Suprapubic skin (tissue), 4 donors: ENCODE measurements at regions not wholly inside any gene's neighbourhood (a gene's known extent, or its start where the extent isn't known, plus 50 kb on each side); places are given as distances from the start of the nearest gene placed in this dataset.
"Not testable (repeated sequence)": the region's sequence is repeated elsewhere in the genome, so short reads cannot be mapped to it uniquely, and the experiment has no call there.

Experiments
- DNase-seq, 2 donors: peaks; one replicate each; pipeline ENCODE4 v3.0.0-alpha.2; 2019; ENCODE audit warnings: low spot score in 2 of 2
- H3K27ac ChIP-seq: fragments of 200-600 bp; sonication (generic); one replicate; pipeline ENCODE4 v1.5.1; 2019
- H3K27me3 ChIP-seq: fragments of 200-600 bp; sonication (generic); one replicate; pipeline ENCODE4 v1.5.1; 2019
- H3K36me3 ChIP-seq: fragments of 200-600 bp; sonication (generic); one replicate; pipeline ENCODE4 v1.5.1; 2019
- H3K4me1 ChIP-seq: fragments of 200-600 bp; sonication (generic); one replicate; pipeline ENCODE4 v1.5.1; 2019
- H3K4me3 ChIP-seq: fragments of 200-600 bp; sonication (generic); one replicate; pipeline ENCODE4 v1.5.1; 2019; ENCODE audit warnings: mild to moderate bottlenecking
- H3K9me3 ChIP-seq: fragments of 200-600 bp; sonication (generic); one replicate; pipeline ENCODE4 v1.5.1; 2019
- CTCF ChIP-seq, 2 donors: fragments of 200-600 bp in 1 of 2; fragments of 450-650 bp in 1 of 2; sonication (generic) in 1 of 2; IDR thresholded peaks; one replicate each; pipeline ENCODE4 v1.5.1; 2016 to 2019; ENCODE audit warnings: antibody characterized with exemption in 2 of 2, mild to moderate bottlenecking in 1 of 2, moderate library complexity in 1 of 2
- EP300 ChIP-seq: sonication (generic); formaldehyde crosslinking; IDR thresholded peaks from one replicate; pipeline ENCODE4 v1.6.1; 2017; ENCODE audit warnings: antibody characterized with exemption
- POLR2A ChIP-seq, 2 donors: fragments of 450-650 bp; IDR thresholded peaks; one replicate each; pipeline ENCODE4 v1.6.1; 2017; ENCODE audit warnings: antibody characterized with exemption in 2 of 2, mild to moderate bottlenecking in 2 of 2, moderate library complexity in 2 of 2
- POLR2AphosphoS5 ChIP-seq, 3 donors: sonication (generic); formaldehyde crosslinking; IDR thresholded peaks; one replicate each; pipeline ENCODE4 v1.6.1; 2017; ENCODE audit warnings: antibody characterized with exemption in 3 of 3
- WGBS: methylation state at CpG from one replicate; pipeline ENCODE4 v1.1.5; 2018; 5-methylcytosine and 5-hydroxymethylcytosine counted together

- H3K4me3 ChIP-seq = not testable (repeated sequence)
Observed at GRCh38 chr18:14357553-14358297, 185.7 kb downstream of the POTEC start.

GRCh38 chr18:14342170-14342569 is 201.2 kb downstream of the POTEC start:
- 67% methylated on average over 2 of the region's 3 CpGs for WGBS
- H3K36me3 ChIP-seq, H3K27ac ChIP-seq, H3K27me3 ChIP-seq, H3K4me1 ChIP-seq, DNase-seq, H3K9me3 ChIP-seq, H3K4me3 ChIP-seq: not testable (repeated sequence)

More at GRCh38 chr18:14357553-14358297, 185.7 kb downstream of the POTEC start:
- not testable (repeated sequence) for H3K27ac ChIP-seq, DNase-seq, H3K36me3 ChIP-seq, H3K4me1 ChIP-seq, H3K9me3 ChIP-seq, H3K27me3 ChIP-seq
- WGBS = 88% methylated on average over 22 of the region's 22 CpGs

GRCh38 chr18:14336017-14336416 is 203.8 kb upstream of the ZNF519 start:
- H3K4me3 ChIP-seq, H3K9me3 ChIP-seq, DNase-seq, H3K27me3 ChIP-seq, H3K36me3 ChIP-seq, H3K4me1 ChIP-seq, H3K27ac ChIP-seq: not testable (repeated sequence)
- WGBS = no CpG with 5 or more reads among the region's 6 CpGs

GRCh38 chr18:14321217-14321616 is 189.0 kb upstream of the ZNF519 start:
- not testable (repeated sequence) for H3K4me1 ChIP-seq, H3K27me3 ChIP-seq

GRCh38 chr18:14301255-14301654 is 169.0 kb upstream of the ZNF519 start:
- WGBS = 91% methylated on average over 7 of the region's 7 CpGs

More at GRCh38 chr18:14321217-14321616, 189.0 kb upstream of the ZNF519 start:
- DNase-seq, H3K27ac ChIP-seq, H3K9me3 ChIP-seq, H3K4me3 ChIP-seq, H3K36me3 ChIP-seq: not testable (repeated sequence)
- 68% methylated on average over 4 of the region's 4 CpGs for WGBS

GRCh38 chr18:14295081-14295480 is 162.8 kb upstream of the ZNF519 start:
- not testable (repeated sequence) for H3K27me3 ChIP-seq, H3K9me3 ChIP-seq, H3K36me3 ChIP-seq, H3K4me1 ChIP-seq, H3K27ac ChIP-seq, DNase-seq, H3K4me3 ChIP-seq
- 81% methylated on average over 3 of the region's 3 CpGs for WGBS

More at GRCh38 chr18:14301255-14301654, 169.0 kb upstream of the ZNF519 start:
- H3K27ac ChIP-seq, H3K36me3 ChIP-seq, H3K27me3 ChIP-seq, H3K4me3 ChIP-seq, H3K4me1 ChIP-seq, H3K9me3 ChIP-seq, DNase-seq: not testable (repeated sequence)

- no peaks in the 10 kb centered on the region for H3K27me3 ChIP-seq
- H3K9me3 ChIP-seq = no peaks in the 10 kb centered on the region
- no peak overlapping the region for H3K27ac ChIP-seq
- TF ChIP-seq CTCF (IDR thresholded peaks at IDR 0.05) (no peak), EP300 (no peak), POLR2A (IDR thresholded peaks at IDR 0.05) (no peak), POLR2AphosphoS5 (IDR thresholded peaks at IDR 0.05) (no peak)
- WGBS = 65% methylated on average over 4 of the region's 4 CpGs
- no peak for DNase-seq
- no peaks in the 10 kb centered on the region for H3K36me3 ChIP-seq
- H3K4me1 ChIP-seq = no peaks in the 10 kb centered on the region
- no peak overlapping the region for H3K4me3 ChIP-seq
Observed at GRCh38 chr18:14285053-14285452, 152.8 kb upstream of the ZNF519 start.

GRCh38 chr18:14275391-14275790 is 143.2 kb upstream of the ZNF519 start:
- not testable (repeated sequence) for DNase-seq, H3K27ac ChIP-seq, H3K4me3 ChIP-seq, H3K27me3 ChIP-seq, H3K4me1 ChIP-seq, H3K36me3 ChIP-seq, H3K9me3 ChIP-seq
- WGBS = 85% methylated on average over 1 of the region's 1 CpG

- DNase-seq, H3K27me3 ChIP-seq, H3K4me1 ChIP-seq, H3K4me3 ChIP-seq, H3K27ac ChIP-seq, H3K36me3 ChIP-seq, H3K9me3 ChIP-seq: not testable (repeated sequence)
- 65% methylated on average over 6 of the region's 6 CpGs for WGBS
Observed at GRCh38 chr18:14265637-14266410, 133.6 kb upstream of the ZNF519 start.

GRCh38 chr18:14262786-14263185 is 130.6 kb upstream of the ZNF519 start:
- WGBS = 86% methylated on average over 3 of the region's 3 CpGs
- not testable (repeated sequence) for H3K27me3 ChIP-seq, H3K36me3 ChIP-seq, H3K9me3 ChIP-seq, H3K27ac ChIP-seq, H3K4me3 ChIP-seq, H3K4me1 ChIP-seq, DNase-seq

GRCh38 chr18:14250084-14250677 is 117.9 kb upstream of the ZNF519 start:
- H3K36me3 ChIP-seq, H3K4me3 ChIP-seq, H3K9me3 ChIP-seq, DNase-seq, H3K27me3 ChIP-seq, H3K4me1 ChIP-seq, H3K27ac ChIP-seq: not testable (repeated sequence)
- 31% methylated on average over 3 of the region's 5 CpGs for WGBS

- not testable (repeated sequence) for H3K27me3 ChIP-seq, H3K4me3 ChIP-seq, DNase-seq, H3K27ac ChIP-seq, H3K36me3 ChIP-seq, H3K4me1 ChIP-seq, H3K9me3 ChIP-seq
- 84% methylated on average over 1 of the region's 1 CpG for WGBS
Observed at GRCh38 chr18:14239224-14239623, 107.0 kb upstream of the ZNF519 start.
